HEK293T (cell line): ENCODE measurements at regions not wholly inside any gene's neighbourhood (a gene's known extent, or its start where the extent isn't known, plus 50 kb on each side); places are given as distances from the start of the nearest gene placed in this dataset.

ENCODE experiments used
- CTCF ChIA-PET: fragments of 350-600 bp; formaldehyde crosslinking; extraction: SDS; loops from one replicate; lab custom pipeline; 2021; ENCODE audit warnings: antibody characterized with exemption, inconsistent platforms; lab: Yijun Ruan, JAX
- POLR2A ChIA-PET: fragments of 350-600 bp; formaldehyde crosslinking; extraction: SDS; loops from one replicate; lab custom pipeline; 2020; ENCODE audit warnings: antibody characterized with exemption, inconsistent platforms; lab: Yijun Ruan, JAX
- DNase-seq: peaks from one replicate; pipeline ENCODE4 v3.0.0; 2012; ENCODE audit warnings: mixed read lengths; ENCODE audit errors: extremely low spot score
- ARNT ChIP-seq: fragments of 450-650 bp; IDR thresholded peaks from 2 replicates; pipeline ENCODE4 v1.6.1; 2017; ENCODE audit warnings: mild to moderate bottlenecking
- BHLHE40 ChIP-seq: fragments of 450-650 bp; IDR thresholded peaks from 2 replicates; pipeline ENCODE4 v1.6.1; 2016; ENCODE audit warnings: mild to moderate bottlenecking, moderate library complexity, borderline replicate concordance
- CTBP1 ChIP-seq: fragments of 450-650 bp; IDR thresholded peaks from 2 replicates; pipeline ENCODE4 v1.6.1; 2016; ENCODE audit warnings: borderline replicate concordance
- ELF4 ChIP-seq: fragments of 450-650 bp; IDR thresholded peaks from 2 replicates; pipeline ENCODE4 v1.6.1; 2017; ENCODE audit warnings: antibody characterized with exemption
- FOXA1 ChIP-seq: fragments of 450-650 bp; IDR thresholded peaks from 2 replicates; pipeline ENCODE4 v1.6.1; 2016; ENCODE audit warnings: mild to moderate bottlenecking
- FOXK2 ChIP-seq: fragments of 450-650 bp; IDR thresholded peaks from 2 replicates; pipeline ENCODE4 v1.6.1; 2016; ENCODE audit warnings: mild to moderate bottlenecking
- FOXM1 ChIP-seq: fragments of 450-650 bp; IDR thresholded peaks from 2 replicates; pipeline ENCODE4 v1.6.1; 2017; ENCODE audit warnings: mild to moderate bottlenecking, borderline replicate concordance
- HDGF ChIP-seq: fragments of 450-650 bp; IDR thresholded peaks from 2 replicates; pipeline ENCODE4 v1.6.1; 2017; ENCODE audit warnings: antibody characterized with exemption, borderline replicate concordance
- L3MBTL2 ChIP-seq: fragments of 450-650 bp; conservative IDR thresholded peaks from 2 replicates; pipeline ENCODE4 v1.6.1; 2016; ENCODE audit warnings: mild to moderate bottlenecking
- LEF1 ChIP-seq: fragments of 450-650 bp; IDR thresholded peaks from 2 replicates; pipeline ENCODE4 v1.6.1; 2017; ENCODE audit warnings: mild to moderate bottlenecking, borderline replicate concordance
- NFRKB ChIP-seq: fragments of 450-650 bp; IDR thresholded peaks from 2 replicates; pipeline ENCODE4 v1.6.1; 2016; ENCODE audit warnings: mild to moderate bottlenecking, moderate library complexity
- SP1 ChIP-seq: fragments of 450-650 bp; IDR thresholded peaks from 2 replicates; pipeline ENCODE4 v1.6.1; 2017
- SUZ12 ChIP-seq: fragments of 450-650 bp; IDR thresholded peaks from 2 replicates; pipeline ENCODE4 v1.6.1; 2016; ENCODE audit warnings: mild to moderate bottlenecking
- TARDBP ChIP-seq: fragments of 450-650 bp; IDR thresholded peaks from 2 replicates; pipeline ENCODE4 v1.6.1; 2016
- ZNF384 ChIP-seq: fragments of 450-650 bp; IDR thresholded peaks from 2 replicates; pipeline ENCODE4 v1.6.1; 2016
- TF ChIP-seq, protein P1 (sequence below): fragments of 450-650 bp; IDR thresholded peaks from 2 replicates; pipeline ENCODE4 v1.6.1; 2016

DNA sequence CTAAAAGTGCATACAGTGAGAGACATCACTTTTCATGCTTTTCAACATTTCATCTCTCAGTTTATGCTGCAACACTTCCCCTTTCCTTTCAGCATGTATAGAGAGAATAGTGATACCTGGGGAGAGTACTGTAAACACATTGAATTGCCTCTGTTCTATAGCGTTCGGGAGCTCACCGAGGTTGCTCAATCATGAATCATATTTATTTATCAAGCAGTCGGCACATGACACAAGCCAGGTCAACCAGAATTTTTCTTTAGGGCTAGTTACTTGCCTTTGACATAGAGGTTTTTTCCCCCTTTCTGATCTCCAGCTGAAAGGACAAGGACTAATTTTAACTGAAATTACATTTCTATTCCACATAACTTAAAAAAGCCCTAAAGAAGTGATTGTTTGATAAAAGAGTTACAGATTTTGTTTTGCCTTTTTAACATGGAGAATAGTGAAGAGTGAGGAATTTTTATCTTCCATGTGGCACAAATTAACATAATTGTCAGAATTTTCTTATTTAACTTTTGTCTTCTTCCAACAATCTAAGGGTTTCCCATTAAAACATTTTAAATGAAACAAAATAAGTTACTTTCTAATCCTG lies 690.9 kb upstream of the TMEFF2 start:
- ChIA-PET POLR2A (no interaction called here), CTCF (no interaction called here)
- no peak for DNase-seq
- TF ChIP-seq SUZ12 (no peak), HDGF (no peak), FOXK2 (no peak), ELF4 (no peak), CTBP1 (no peak), BHLHE40 (no peak), TARDBP (no peak), ARNT (no peak), NFRKB (no peak), FOXA1 (no peak), L3MBTL2 (no peak), LEF1 (no peak), SP1 (no peak), FOXM1 (no peak), ZNF384 (no peak)
- TF ChIP-seq, protein P1, sequence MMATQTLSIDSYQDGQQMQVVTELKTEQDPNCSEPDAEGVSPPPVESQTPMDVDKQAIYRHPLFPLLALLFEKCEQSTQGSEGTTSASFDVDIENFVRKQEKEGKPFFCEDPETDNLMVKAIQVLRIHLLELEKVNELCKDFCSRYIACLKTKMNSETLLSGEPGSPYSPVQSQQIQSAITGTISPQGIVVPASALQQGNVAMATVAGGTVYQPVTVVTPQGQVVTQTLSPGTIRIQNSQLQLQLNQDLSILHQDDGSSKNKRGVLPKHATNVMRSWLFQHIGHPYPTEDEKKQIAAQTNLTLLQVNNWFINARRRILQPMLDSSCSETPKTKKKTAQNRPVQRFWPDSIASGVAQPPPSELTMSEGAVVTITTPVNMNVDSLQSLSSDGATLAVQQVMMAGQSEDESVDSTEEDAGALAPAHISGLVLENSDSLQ, result no peak

GRCh38 chr2:192877159-192877558 lies 682.4 kb upstream of the TMEFF2 start:
- TF ChIP-seq FOXK2 (no peak), HDGF (no peak), ARNT (no peak), SUZ12 (no peak), ELF4 (no peak), LEF1 (no peak), BHLHE40 (no peak), CTBP1 (no peak), L3MBTL2 (no peak), SP1 (no peak), FOXA1 (no peak), ZNF384 (no peak), FOXM1 (no peak), TARDBP (no peak), NFRKB (no peak)
- TF ChIP-seq, protein P1, result no peak
- ChIA-PET POLR2A (no interaction called here), CTCF (interaction anchor here (0.6 kb wide), 1 partner anchor 110 kb away, joined by 3 read pairs; no protein-coding TSS in a partner anchor)
- DNase-seq, result no peak

DNA sequence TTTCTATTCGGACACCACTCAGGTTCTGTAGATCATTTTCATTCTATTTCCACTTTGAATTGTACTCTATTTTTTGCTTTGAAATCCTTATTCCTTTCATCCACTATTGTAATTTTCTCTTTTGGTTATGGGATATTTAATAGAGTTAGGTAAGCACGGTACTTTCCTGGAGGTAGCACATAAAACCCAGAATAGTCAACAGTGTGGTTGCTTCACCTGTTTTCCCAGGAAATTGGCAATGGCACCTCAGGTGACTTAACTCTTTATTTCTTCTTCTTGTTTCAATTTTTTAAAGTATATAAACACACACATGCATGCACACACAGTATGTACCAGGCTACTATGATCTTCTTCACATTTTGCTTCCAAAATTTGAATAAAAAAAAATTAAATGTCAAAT lies 682.0 kb upstream of the TMEFF2 start:
- TF ChIP-seq HDGF (no peak), NFRKB (no peak), ZNF384 (no peak), CTBP1 (no peak), ELF4 (no peak), ARNT (no peak), FOXK2 (no peak), FOXM1 (no peak), SP1 (no peak), FOXA1 (no peak), BHLHE40 (no peak), SUZ12 (no peak), TARDBP (no peak), L3MBTL2 (no peak), LEF1 (no peak)
- TF ChIP-seq, protein P1, result no peak
- DNase-seq, result no peak
- ChIA-PET CTCF (interaction anchor here (0.6 kb wide), 1 partner anchor 109 kb away, joined by 3 read pairs; no protein-coding TSS in a partner anchor), POLR2A (no interaction called here)

DNA sequence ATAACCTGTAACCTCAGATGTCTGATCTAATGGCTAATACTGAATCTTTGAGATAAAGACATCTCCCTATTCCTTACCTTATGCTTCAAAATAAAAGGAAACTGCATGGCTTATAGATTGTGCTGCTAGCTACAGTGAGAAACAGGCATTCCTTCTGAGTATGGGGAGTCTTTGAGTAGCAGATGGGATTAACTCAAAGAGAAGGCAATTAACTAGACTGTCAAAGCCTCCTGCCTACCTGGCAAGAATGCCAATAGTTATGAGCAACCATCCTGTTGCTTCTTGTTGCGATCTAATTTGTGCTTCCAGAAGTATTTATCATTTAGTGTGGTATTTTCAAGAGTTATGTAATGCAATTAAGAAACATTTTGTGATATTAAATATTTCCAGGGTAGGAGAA lies 660.0 kb upstream of the TMEFF2 start:
- ChIA-PET CTCF (no interaction called here), POLR2A (no interaction called here)
- TF ChIP-seq FOXA1, result no peak
- no peak for TF ChIP-seq FOXM1
- TF ChIP-seq, protein P1, result no peak
- no peak for TF ChIP-seq LEF1
- TF ChIP-seq L3MBTL2, result no peak
- no peak for TF ChIP-seq TARDBP
- no peak for TF ChIP-seq BHLHE40
- no peak for TF ChIP-seq ZNF384
- TF ChIP-seq ARNT, result no peak
- TF ChIP-seq HDGF, result no peak
- TF ChIP-seq FOXK2, result no peak
- no peak for TF ChIP-seq CTBP1
- TF ChIP-seq SP1, result no peak
- TF ChIP-seq NFRKB, result no peak
- no peak for TF ChIP-seq ELF4
- TF ChIP-seq SUZ12, result no peak
- no peak for DNase-seq

DNA sequence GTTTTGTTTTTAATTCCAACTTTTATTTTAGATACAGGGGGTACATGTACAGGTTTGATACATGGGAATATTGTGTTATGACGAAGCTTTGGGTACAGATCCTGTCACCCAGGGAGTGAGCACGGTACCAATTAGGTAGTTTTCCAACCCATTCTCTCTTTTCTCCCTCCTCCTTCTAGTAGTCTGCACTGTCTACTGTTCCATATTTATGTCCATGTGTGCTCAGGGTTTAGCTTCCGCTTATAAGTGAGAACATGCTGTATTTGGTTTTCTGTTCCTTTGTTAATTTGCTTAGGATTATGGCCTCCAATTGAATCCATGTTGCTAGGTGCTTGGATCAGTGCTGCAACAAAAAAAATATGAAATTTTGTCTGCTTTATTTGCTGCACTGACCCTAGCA lies 659.3 kb upstream of the TMEFF2 start:
- no peak for TF ChIP-seq HDGF
- TF ChIP-seq SP1, result no peak
- TF ChIP-seq NFRKB, result no peak
- no peak for TF ChIP-seq TARDBP
- TF ChIP-seq ARNT, result no peak
- no peak for TF ChIP-seq FOXK2
- no peak for TF ChIP-seq BHLHE40
- no peak for TF ChIP-seq FOXA1
- no peak for TF ChIP-seq FOXM1
- no peak for TF ChIP-seq CTBP1
- no peak for TF ChIP-seq LEF1
- TF ChIP-seq L3MBTL2, result no peak
- TF ChIP-seq SUZ12, result no peak
- no peak for TF ChIP-seq ELF4
- no peak for TF ChIP-seq ZNF384
- DNase-seq, result no peak
- ChIA-PET CTCF (no interaction called here), POLR2A (no interaction called here)
